H1 (cell line): ENCODE measurements at regions not wholly inside any gene's neighbourhood (a gene's known extent, or its start where the extent isn't known, plus 50 kb on each side); places are given as distances from the start of the nearest gene placed in this dataset.
A peak's percentile ranks its signal among the peaks of the same experiment; 100 is the strongest.

ENCODE experiments used
- CTCF ChIA-PET: fragments of 300-600 bp; sonication (Branson Sonifier 250); formaldehyde crosslinking; loops from one replicate; lab custom pipeline; 2021; ENCODE audit not compliant: partially characterized antibody; lab: Charles Lee
- POLR2A ChIA-PET: fragments of 300-600 bp; sonication (Branson Sonifier 250); formaldehyde crosslinking; loops from one replicate; lab custom pipeline; 2021; ENCODE audit warnings: inconsistent platforms; ENCODE audit not compliant: partially characterized antibody; lab: Charles Lee
- DNase-seq, 2 experiments: peaks; one replicate each; pipeline versions ENCODE4 v3.0.0 to v3.0.0-alpha.2; 2010 to 2022; ENCODE audit warnings: low spot score in 2 of 2, low read depth in 1 of 2, mixed read lengths in 1 of 2
- FAIRE-seq: peaks from 2 replicates; lab custom pipeline; 2011; peaks lifted over from hg19 to GRCh38; lab: Jason Lieb, UNC
- H2AFZ ChIP-seq: 2 replicates; pipeline ENCODE4 v1.8.1; 2012; ENCODE audit warnings: low read length, inconsistent platforms
- H2AK5ac ChIP-seq: 2 replicates; pipeline ENCODE4 v1.6.1; 2013; ENCODE audit warnings: low read depth, low read length
- H2BK120ac ChIP-seq: replicated peaks from 2 replicates; pipeline ENCODE3; 2013; ENCODE audit warnings: low read depth, low read length, inconsistent platforms
- H2BK12ac ChIP-seq: 2 replicates; pipeline ENCODE4 v1.6.1; 2013; ENCODE audit warnings: low read depth, low read length
- H2BK15ac ChIP-seq: 2 replicates; pipeline ENCODE4 v1.6.1; 2013; ENCODE audit warnings: low read length
- H2BK20ac ChIP-seq: 2 replicates; pipeline ENCODE4 v1.6.1; 2013; ENCODE audit warnings: low read length
- H2BK5ac ChIP-seq: 2 replicates; pipeline ENCODE4 v1.6.1; 2013; ENCODE audit warnings: low read depth, low read length
- H3K14ac ChIP-seq: 2 replicates; pipeline ENCODE4 v1.6.1; 2013; ENCODE audit warnings: inconsistent platforms; ENCODE audit not compliant: insufficient read length
- H3K18ac ChIP-seq: 2 replicates; pipeline ENCODE4 v1.6.1; 2013; ENCODE audit warnings: low read length; ENCODE audit errors: extremely low read depth
- H3K23ac ChIP-seq: 2 replicates; pipeline ENCODE4 v1.6.1; 2013; ENCODE audit warnings: inconsistent platforms; ENCODE audit not compliant: insufficient read length
- H3K23me2 ChIP-seq: 2 replicates; pipeline ENCODE4 v1.6.1; 2013; ENCODE audit warnings: low read depth, low read length
- H3K27ac ChIP-seq: 2 replicates; pipeline ENCODE4 v1.6.1; 2011; ENCODE audit warnings: low read depth, low read length, inconsistent platforms
- H3K27me3 ChIP-seq, 4 experiments: replicated peaks in 1 of 4; 1 replicate in 1 of 4; 2 replicates in 3 of 4; pipeline versions ENCODE4 v1.6.1 to v1.8.1; 2011 to 2013; ENCODE audit warnings: low read length in 3 of 4, mild to moderate bottlenecking in 3 of 4, inconsistent platforms in 2 of 4, mixed read lengths in 2 of 4, moderate library complexity in 1 of 4; ENCODE audit not compliant: control insufficient read depth in 3 of 4, insufficient read depth in 3 of 4; ENCODE audit errors: extremely low read depth in 1 of 4
- H3K36me3 ChIP-seq, 4 experiments: 2 replicates each; pipeline versions ENCODE4 v1.6.1 to v1.8.1; 2011 to 2013; ENCODE audit warnings: mild to moderate bottlenecking in 4 of 4, low read length in 3 of 4, moderate library complexity in 2 of 4, control low read depth in 1 of 4, inconsistent platforms in 1 of 4; ENCODE audit not compliant: insufficient read depth in 4 of 4, control insufficient read depth in 2 of 4
- H3K4ac ChIP-seq: replicated peaks from 2 replicates; pipeline ENCODE3; 2013; ENCODE audit warnings: low read length, low read depth, mixed read lengths, inconsistent platforms; ENCODE audit not compliant: insufficient read length
- H3K4me1 ChIP-seq, 4 experiments: replicated peaks in 1 of 4; 1 replicate in 1 of 4; 2 replicates in 3 of 4; pipeline versions ENCODE4 v1.6.1 to v1.8.1; 2011 to 2013; ENCODE audit warnings: low read length in 3 of 4, inconsistent platforms in 2 of 4, mixed read lengths in 1 of 4; ENCODE audit not compliant: insufficient read depth in 4 of 4, control insufficient read depth in 3 of 4
- H3K4me2 ChIP-seq, 2 experiments: 2 replicates each; pipeline versions ENCODE4 v1.6.1 to v1.8.1; 2011 to 2013; ENCODE audit warnings: low read depth in 2 of 2, low read length in 2 of 2, control low read depth in 1 of 2, inconsistent platforms in 1 of 2, mild to moderate bottlenecking in 1 of 2; ENCODE audit not compliant: insufficient read depth in 1 of 2
- H3K4me3 ChIP-seq, 4 experiments: fragments of 200-600, 300-600 bp in 1 of 4; sonication (generic), shearing (Covaris generic), sonication (Bioruptor Twin) in 1 of 4; 2 replicates each; pipeline versions ENCODE4 v1.5.1 to v1.8.1; 2011 to 2016; ENCODE audit warnings: low read length in 4 of 4, low read depth in 3 of 4, control low read depth in 2 of 4, inconsistent platforms in 2 of 4, mild to moderate bottlenecking in 2 of 4, mixed read lengths in 1 of 4, moderate library complexity in 1 of 4; ENCODE audit not compliant: insufficient read depth in 2 of 4; ENCODE audit errors: extremely low read depth in 1 of 4
- H3K56ac ChIP-seq: replicated peaks from 2 replicates; pipeline ENCODE3; 2013; ENCODE audit warnings: low read depth, mild to moderate bottlenecking, mixed read lengths, low read length, inconsistent platforms; ENCODE audit not compliant: insufficient read length
- H3K79me1 ChIP-seq: 2 replicates; pipeline ENCODE4 v1.6.1; 2013; ENCODE audit warnings: low read depth, low read length, control low read depth
- H3K79me2 ChIP-seq, 2 experiments: 2 replicates each; pipeline versions ENCODE4 v1.6.1 to v1.8.1; 2012 to 2013; ENCODE audit warnings: low read length in 2 of 2, mild to moderate bottlenecking in 2 of 2, inconsistent platforms in 1 of 2; ENCODE audit not compliant: insufficient read depth in 2 of 2, control insufficient read depth in 1 of 2
- H3K9ac ChIP-seq, 4 experiments: replicated peaks in 1 of 4; 1 replicate in 1 of 4; 2 replicates in 3 of 4; pipeline versions ENCODE4 v1.6.1 to v1.8.1; 2011 to 2013; ENCODE audit warnings: low read depth in 3 of 4, low read length in 3 of 4, control low read depth in 2 of 4, mild to moderate bottlenecking in 2 of 4, moderate library complexity in 2 of 4, inconsistent platforms in 1 of 4; ENCODE audit errors: extremely low read depth in 1 of 4
- H3K9me3 ChIP-seq, 2 experiments: 2 replicates each; pipeline versions ENCODE4 v1.6.1 to v1.8.1; 2012 to 2013; ENCODE audit warnings: mild to moderate bottlenecking in 2 of 2, moderate library complexity in 2 of 2, control low read depth in 1 of 2, inconsistent platforms in 1 of 2, low read depth in 1 of 2, low read length in 1 of 2, mixed read lengths in 1 of 2; ENCODE audit not compliant: insufficient read depth in 2 of 2
- H4K20me1 ChIP-seq, 2 experiments: replicated peaks in 1 of 2; 2 replicates each; pipeline versions ENCODE3 to v1.8.1; 2011 to 2013; ENCODE audit warnings: inconsistent platforms in 2 of 2, low read length in 2 of 2, mild to moderate bottlenecking in 1 of 2; ENCODE audit not compliant: insufficient read depth in 2 of 2, control insufficient read depth in 1 of 2
- H4K5ac ChIP-seq: 2 replicates; pipeline ENCODE4 v1.6.1; 2013; ENCODE audit warnings: low read length, low read depth, mixed read lengths, inconsistent platforms; ENCODE audit not compliant: insufficient read length
- H4K8ac ChIP-seq: 2 replicates; pipeline ENCODE4 v1.8.0; 2013; ENCODE audit warnings: mild to moderate bottlenecking, moderate library complexity, low read length, inconsistent platforms; ENCODE audit not compliant: insufficient read depth; ENCODE audit errors: extremely low read depth
- H4K91ac ChIP-seq: replicated peaks from 2 replicates; pipeline ENCODE3; 2013; ENCODE audit warnings: low read length, mixed read lengths, inconsistent platforms; ENCODE audit not compliant: insufficient read length
- BCL11A ChIP-seq, 2 experiments: IDR thresholded peaks; one replicate each; pipeline ENCODE4 v1.6.1; 2011; ENCODE audit warnings: low read depth in 2 of 2, low read length in 2 of 2, mild to moderate bottlenecking in 2 of 2
- BRCA1 ChIP-seq: IDR thresholded peaks from 2 replicates; pipeline ENCODE4 v1.6.1; 2012; ENCODE audit warnings: low read depth, low read length, improper control_type of control experiment
- CHD1 ChIP-seq: IDR thresholded peaks from 2 replicates; pipeline ENCODE4 v1.6.1; 2012; ENCODE audit warnings: low read depth, low read length, improper control_type of control experiment
- EGR1 ChIP-seq: IDR thresholded peaks from 2 replicates; pipeline ENCODE4 v1.6.1; 2011; ENCODE audit warnings: low read depth, low read length, borderline replicate concordance
- EP300 ChIP-seq, 2 experiments: IDR thresholded peaks; 1 replicate in 1 of 2; 2 replicates in 1 of 2; pipeline ENCODE4 v1.6.1; 2011 to 2012; ENCODE audit warnings: low read depth in 2 of 2, low read length in 2 of 2, mild to moderate bottlenecking in 2 of 2, borderline replicate concordance in 1 of 2, inconsistent platforms in 1 of 2, moderate library complexity in 1 of 2
- EZH2 ChIP-seq: fragments of 200-600 bp; sonication (generic); IDR thresholded peaks from 2 replicates; pipeline ENCODE4 v1.7.1; 2012; ENCODE audit warnings: low read depth, mild to moderate bottlenecking, moderate library complexity, low read length, inconsistent platforms; ENCODE audit not compliant: severe bottlenecking
- HDAC6 ChIP-seq: IDR thresholded peaks from one replicate; pipeline ENCODE4 v1.7.1; 2012; ENCODE audit warnings: low read depth, mild to moderate bottlenecking, inconsistent platforms, low read length, moderate library complexity
- MAFK ChIP-seq: IDR thresholded peaks from 2 replicates; pipeline ENCODE4 v1.6.1; 2012; ENCODE audit warnings: low read depth, mild to moderate bottlenecking, improper control_type of control experiment, low read length
- NANOG ChIP-seq: IDR thresholded peaks from 2 replicates; pipeline ENCODE4 v1.6.1; 2011; ENCODE audit warnings: low read length, low read depth, mild to moderate bottlenecking, inconsistent platforms; ENCODE audit not compliant: insufficient read depth, poor library complexity, severe bottlenecking
- RBBP5 ChIP-seq: IDR thresholded peaks from 2 replicates; pipeline ENCODE4 v1.7.1; 2012; ENCODE audit warnings: low read depth, mild to moderate bottlenecking, inconsistent platforms, low read length, moderate library complexity, borderline replicate concordance
- SIN3A ChIP-seq, 2 experiments: IDR thresholded peaks in 1 of 2; conservative IDR thresholded peaks in 1 of 2; 2 replicates each; pipeline ENCODE4 v1.6.1; 2011 to 2012; ENCODE audit warnings: low read length in 2 of 2, improper control_type of control experiment in 1 of 2, low read depth in 1 of 2, mild to moderate bottlenecking in 1 of 2
- SP1 ChIP-seq: IDR thresholded peaks from 2 replicates; pipeline ENCODE4 v1.6.1; 2011; ENCODE audit warnings: low read depth, low read length
- SP2 ChIP-seq: IDR thresholded peaks from 2 replicates; pipeline ENCODE4 v1.6.1; 2012; ENCODE audit warnings: mild to moderate bottlenecking, low read length, inconsistent platforms
- SUZ12 ChIP-seq: fragments of 200-600 bp; sonication (generic); IDR thresholded peaks from 2 replicates; pipeline ENCODE4 v1.6.1; 2012; ENCODE audit warnings: mild to moderate bottlenecking, inconsistent platforms, low read length, moderate library complexity, mixed read lengths
- ZNF274 ChIP-seq: IDR thresholded peaks from 2 replicates; pipeline ENCODE4 v1.7.0; 2012; ENCODE audit warnings: low read length, borderline replicate concordance; ENCODE audit errors: extremely low read depth
- WGBS, 2 experiments: shearing (Covaris generic) in 1 of 2; methylation state at CpG; one replicate each; pipeline versions ENCODE4 v1.1.6 to v1.1.7; 2013 to 2015; ENCODE audit warnings: low lambda C conversion rate in 2 of 2, mixed read lengths in 2 of 2, inconsistent platforms in 1 of 2, low coverage in 1 of 2, missing lambda C conversion rate in 1 of 2; ENCODE audit not compliant: insufficient replicate concordance in 2 of 2, insufficient coverage in 1 of 2, insufficient read length in 1 of 2; ENCODE audit errors: extremely low coverage in 1 of 2, missing lambda C conversion rate in 1 of 2; 5-methylcytosine and 5-hydroxymethylcytosine counted together

GRCh38 chr9:21672140-21672539 is 130.3 kb upstream of the MTAP start:
- ChIA-PET CTCF (interaction anchor here (1.5 kb wide), 1 partner anchor 206 kb away, joined by 4 read pairs; no protein-coding TSS in a partner anchor), POLR2A (interaction anchor here (1.3 kb wide), 1 partner anchor 18 kb away, joined by 3 read pairs; no protein-coding TSS in a partner anchor)
- Histone ChIP-seq H3K56ac (no peak overlapping the region), H2BK120ac (no peak overlapping the region), H2BK20ac (no peak overlapping the region), H3K9ac (no peak overlapping the region), H4K8ac (no peak overlapping the region), H3K4ac (no peak overlapping the region), H3K9me3 (no peaks in the 10 kb centered on the region), H2BK15ac (no peak overlapping the region), H3K23me2 (no peaks in the 10 kb centered on the region), H3K79me2 (no peaks in the 10 kb centered on the region), H3K18ac (no peak overlapping the region), H4K20me1 (no peaks in the 10 kb centered on the region), H4K91ac (no peak overlapping the region), H3K4me1 (no peaks in the 10 kb centered on the region; a peak in 1 of 7 replicates), H2BK5ac (no peak overlapping the region), H3K23ac (no peak overlapping the region), H3K14ac (no peak overlapping the region), H3K4me2 (no peak overlapping the region), H3K27ac (no peak overlapping the region), H2AK5ac (no peak overlapping the region), H3K27me3 (no peaks in the 10 kb centered on the region), H2AFZ (no peak overlapping the region), H4K5ac (no peak overlapping the region), H3K4me3 (no peak overlapping the region), H3K79me1 (no peaks in the 10 kb centered on the region), H2BK12ac (no peak overlapping the region), H3K36me3 (no peaks in the 10 kb centered on the region)
- peak; percentile 58 for FAIRE-seq
- WGBS, 2 experiments, result 53% methylated on average over 4 of the region's 4 CpGs; no CpG with 5 or more reads in 1 of the 2 experiments
- DNase-seq, result no peak
- no peak for TF ChIP-seq BCL11A (IDR thresholded peaks at IDR 0.05; ENCODE audit: low read depth in 2 of 2, low read length in 2 of 2)
- no peak for TF ChIP-seq HDAC6
- TF ChIP-seq SIN3A (conservative IDR thresholded peaks at IDR 0.05 in 1 of 2, IDR thresholded peaks at IDR 0.05 in 1 of 2; ENCODE audit: low read depth in 1 of 2, low read length in 2 of 2), result no peak
- TF ChIP-seq CHD1, result no peak
- no peak for TF ChIP-seq EGR1
- TF ChIP-seq NANOG, result no peak
- no peak for TF ChIP-seq SP2
- TF ChIP-seq SUZ12, result no peak
- no peak for TF ChIP-seq EP300 (IDR thresholded peaks at IDR 0.05; ENCODE audit: borderline replicate concordance in 1 of 2, low read depth in 2 of 2, low read length in 2 of 2)
- TF ChIP-seq MAFK, result no peak
- TF ChIP-seq SP1, result no peak
- no peak for TF ChIP-seq BRCA1
- no peak for TF ChIP-seq RBBP5
- TF ChIP-seq EZH2, result no peak
- TF ChIP-seq ZNF274, result no peak
